ENCODE measurements at regions not wholly inside any gene's neighbourhood (a gene's known extent, or its start where the extent isn't known, plus 50 kb on each side); places are given as distances from the start of the nearest gene placed in this dataset.

DNA sequence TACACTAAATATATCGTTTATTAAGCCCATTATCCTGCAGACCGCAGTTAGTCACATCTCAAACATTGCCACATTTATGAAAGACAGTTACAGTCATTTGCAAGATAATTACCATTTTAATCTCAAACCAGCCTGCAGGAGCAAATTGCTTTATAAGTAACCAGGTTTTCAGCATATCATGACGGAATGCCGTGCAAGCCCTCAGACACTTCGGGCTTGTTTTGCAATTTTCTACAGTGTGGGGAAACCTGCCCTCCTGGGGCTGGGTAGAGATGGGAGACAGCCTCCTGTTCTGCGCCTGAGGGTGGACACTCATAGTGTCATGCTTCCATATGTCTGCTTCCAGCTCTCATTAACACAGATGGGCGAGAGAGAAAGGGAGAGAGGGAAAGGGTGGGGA, 563.9 kb downstream of the NPHP4 start:
- H3K36me3 ChIP-seq: no peaks in the 10 kb centered on the region
- TF ChIP-seq, protein P1, sequence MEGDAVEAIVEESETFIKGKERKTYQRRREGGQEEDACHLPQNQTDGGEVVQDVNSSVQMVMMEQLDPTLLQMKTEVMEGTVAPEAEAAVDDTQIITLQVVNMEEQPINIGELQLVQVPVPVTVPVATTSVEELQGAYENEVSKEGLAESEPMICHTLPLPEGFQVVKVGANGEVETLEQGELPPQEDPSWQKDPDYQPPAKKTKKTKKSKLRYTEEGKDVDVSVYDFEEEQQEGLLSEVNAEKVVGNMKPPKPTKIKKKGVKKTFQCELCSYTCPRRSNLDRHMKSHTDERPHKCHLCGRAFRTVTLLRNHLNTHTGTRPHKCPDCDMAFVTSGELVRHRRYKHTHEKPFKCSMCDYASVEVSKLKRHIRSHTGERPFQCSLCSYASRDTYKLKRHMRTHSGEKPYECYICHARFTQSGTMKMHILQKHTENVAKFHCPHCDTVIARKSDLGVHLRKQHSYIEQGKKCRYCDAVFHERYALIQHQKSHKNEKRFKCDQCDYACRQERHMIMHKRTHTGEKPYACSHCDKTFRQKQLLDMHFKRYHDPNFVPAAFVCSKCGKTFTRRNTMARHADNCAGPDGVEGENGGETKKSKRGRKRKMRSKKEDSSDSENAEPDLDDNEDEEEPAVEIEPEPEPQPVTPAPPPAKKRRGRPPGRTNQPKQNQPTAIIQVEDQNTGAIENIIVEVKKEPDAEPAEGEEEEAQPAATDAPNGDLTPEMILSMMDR (IDR thresholded peaks at IDR 0.05): no peak
- no peak for TF ChIP-seq POLR2A (IDR thresholded peaks at IDR 0.05)
- no peak for TF ChIP-seq POLR2AphosphoS5 (IDR thresholded peaks at IDR 0.05)
- H3K4me1 ChIP-seq (replicated peaks): no peaks in the 10 kb centered on the region
- DNase-seq (ENCODE audit: low spot score): no peak
- WGBS: 80% methylated on average over 7 of the region's 7 CpGs
- no peak overlapping the region for H3K27ac ChIP-seq
- H3K9me3 ChIP-seq: no peaks in the 10 kb centered on the region
- peaks cover 6% of the 10 kb centered on the region for H3K27me3 ChIP-seq (replicated peaks; ENCODE audit: insufficient read depth)
- intact Hi-C loops (cut with DNase I): no loop called here
- no peak overlapping the region for H3K4me3 ChIP-seq

DNA sequence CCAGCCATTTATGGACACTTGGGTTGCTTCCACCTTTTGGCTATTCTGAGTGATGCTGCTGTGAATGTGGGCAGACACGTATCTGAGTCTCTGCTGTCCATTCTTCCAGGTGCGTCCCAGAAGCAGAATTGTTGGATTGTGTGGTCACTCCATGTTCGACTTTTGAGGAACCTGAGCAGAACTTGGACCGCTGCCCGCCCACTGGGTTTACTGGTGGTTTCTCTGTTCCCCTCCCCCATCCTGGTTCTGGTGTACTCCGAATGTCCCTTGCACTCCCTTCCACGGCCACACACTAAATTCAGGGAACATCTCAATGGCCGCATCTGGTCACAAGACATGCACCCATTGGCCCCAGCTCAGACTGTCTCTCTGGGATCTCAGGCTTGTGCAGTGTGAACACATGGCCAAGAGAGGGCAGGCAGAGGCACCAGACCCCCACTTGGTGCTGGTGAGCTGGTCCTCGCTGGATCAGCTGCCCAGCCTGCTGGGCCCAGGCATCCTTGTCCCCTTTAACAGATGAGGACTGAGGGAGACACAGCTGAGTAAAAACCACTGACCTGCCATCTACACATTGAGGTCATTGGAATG, 565.1 kb downstream of the NPHP4 start:
- Histone ChIP-seq H3K9me3 (no peaks in the 10 kb centered on the region), H3K4me3 (no peak overlapping the region), H3K27me3 (replicated peaks; ENCODE audit: insufficient read depth) (peaks cover 10% of the 10 kb centered on the region), H3K36me3 (no peaks in the 10 kb centered on the region), H3K27ac (no peak overlapping the region), H3K4me1 (replicated peaks) (no peaks in the 10 kb centered on the region)
- 94% methylated on average over 9 of the region's 9 CpGs for WGBS
- TF ChIP-seq, protein P1 (IDR thresholded peaks at IDR 0.05): no peak
- TF ChIP-seq POLR2AphosphoS5 (IDR thresholded peaks at IDR 0.05) (no peak), POLR2A (IDR thresholded peaks at IDR 0.05) (no peak)
- intact Hi-C loops (cut with DNase I): no loop called here
- DNase-seq (ENCODE audit: low spot score): no peak

DNA sequence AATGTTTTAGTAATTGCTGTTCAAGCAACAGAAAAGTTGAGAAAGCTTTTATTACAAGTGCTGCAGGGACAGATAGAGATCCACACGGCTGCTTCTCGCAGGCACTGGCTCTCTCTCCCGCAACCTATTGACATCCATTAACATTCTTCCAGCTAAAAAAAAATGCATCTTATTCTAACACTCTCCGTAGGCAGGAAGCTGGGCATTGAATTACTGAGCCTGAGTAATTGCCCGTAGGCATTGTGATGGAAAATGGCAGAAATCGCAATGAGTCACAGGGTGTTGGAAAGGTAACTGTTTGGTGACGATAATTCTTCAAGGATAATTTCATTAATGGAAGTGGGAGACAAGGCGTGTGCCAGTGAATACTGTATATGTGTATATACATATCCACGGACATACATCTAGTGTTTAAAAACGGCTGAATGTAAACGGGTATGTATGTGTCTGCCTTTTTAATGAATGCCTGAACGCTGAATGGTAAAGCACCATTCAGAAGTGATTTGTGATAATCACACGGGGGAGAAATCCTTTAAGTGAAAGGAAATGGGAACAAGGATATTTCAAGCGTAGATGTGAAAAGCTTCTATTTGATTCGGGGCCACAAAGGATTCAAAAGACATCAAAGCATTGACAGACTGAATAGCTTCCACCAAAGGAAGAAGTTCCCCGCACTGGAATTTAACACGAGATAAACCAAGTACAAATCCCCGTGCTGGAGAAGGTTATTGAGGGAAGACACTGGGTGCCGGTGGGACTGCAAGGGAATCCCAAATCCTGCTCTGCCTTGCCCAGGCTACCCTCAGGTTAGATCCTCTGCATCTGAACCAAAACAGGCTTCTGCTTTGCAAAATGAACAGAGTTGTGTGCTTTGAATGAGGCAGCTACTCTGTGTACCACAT, 567.2 kb downstream of the NPHP4 start:
- TF ChIP-seq POLR2A (IDR thresholded peaks at IDR 0.05) (no peak), POLR2AphosphoS5 (IDR thresholded peaks at IDR 0.05) (no peak)
- TF ChIP-seq, protein P1 (IDR thresholded peaks at IDR 0.05): no peak
- no peak overlapping the region for H3K27ac ChIP-seq
- no peaks in the 10 kb centered on the region for H3K9me3 ChIP-seq
- no peak for DNase-seq (ENCODE audit: low spot score)
- peaks cover 10% of the 10 kb centered on the region for H3K27me3 ChIP-seq (replicated peaks; ENCODE audit: insufficient read depth)
- H3K36me3 ChIP-seq: no peaks in the 10 kb centered on the region
- intact Hi-C loops (cut with DNase I): no loop called here
- 25% methylated on average over 19 of the region's 19 CpGs for WGBS
- no peaks in the 10 kb centered on the region for H3K4me1 ChIP-seq (replicated peaks)
- no peak overlapping the region for H3K4me3 ChIP-seq

DNA sequence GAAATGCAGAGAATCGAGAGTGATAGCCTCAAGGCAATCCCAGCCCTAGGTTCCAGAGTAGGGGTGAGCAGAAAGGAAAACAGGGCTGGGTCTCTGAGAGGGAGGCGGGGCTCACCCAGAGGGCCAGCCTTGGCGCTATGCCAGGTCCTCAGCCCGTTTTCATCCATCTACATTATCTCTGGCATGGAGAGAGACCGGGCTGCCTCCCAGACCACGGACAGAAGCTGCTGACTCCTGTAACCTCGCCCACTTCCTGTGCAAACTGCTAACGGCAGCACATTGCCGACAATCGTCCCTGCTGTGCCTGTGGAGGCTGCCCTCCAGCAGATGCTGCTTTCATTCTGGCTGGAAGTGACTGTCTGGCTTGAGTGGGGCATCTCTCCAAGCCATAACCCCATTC, 569.1 kb downstream of the NPHP4 start:
- H3K4me3 ChIP-seq: no peak overlapping the region
- H3K4me1 ChIP-seq (replicated peaks): no peaks in the 10 kb centered on the region
- intact Hi-C loops (cut with DNase I): no loop called here
- WGBS: 16% methylated on average over 10 of the region's 10 CpGs
- no peak for DNase-seq (ENCODE audit: low spot score)
- TF ChIP-seq, protein P1 (IDR thresholded peaks at IDR 0.05): no peak
- no peak for TF ChIP-seq POLR2AphosphoS5 (IDR thresholded peaks at IDR 0.05)
- no peak for TF ChIP-seq POLR2A (IDR thresholded peaks at IDR 0.05)
- no peak overlapping the region for H3K27ac ChIP-seq
- no peaks in the 10 kb centered on the region for H3K36me3 ChIP-seq
- H3K27me3 ChIP-seq (replicated peaks; ENCODE audit: insufficient read depth): peaks cover 12% of the 10 kb centered on the region
- H3K9me3 ChIP-seq: no peaks in the 10 kb centered on the region

Measured in prostate gland (tissue), 2 donors.